Gastrocnemius medialis (tissue), 4 donors: ENCODE measurements at regions not wholly inside any gene's neighbourhood (a gene's known extent, or its start where the extent isn't known, plus 50 kb on each side); places are given as distances from the start of the nearest gene placed in this dataset.

Experiments
- ATAC-seq, 2 donors: fragments of 150-250 bp; one replicate each; pipeline ENCODE4 v1.9.1; 2016
- DNase-seq, 2 donors: peaks; one replicate each; pipeline ENCODE4 v3.0.0-alpha.2; 2019
- H3K27ac ChIP-seq, 4 donors: fragments of 200-600 bp; sonication (generic); 1 replicate in 1 of 4; 2 replicates in 3 of 4; pipeline ENCODE4 v1.5.1; 2016 to 2018; ENCODE audit warnings: mild to moderate bottlenecking in 2 of 4, moderate library complexity in 1 of 4
- H3K27me3 ChIP-seq, 3 donors: fragments of 200-600 bp; sonication (generic) in 2 of 3; 1 replicate in 1 of 3; 2 replicates in 2 of 3; pipeline versions ENCODE4 v1.5.1 to v1.6.0; 2016 to 2019; ENCODE audit warnings: mild to moderate bottlenecking in 1 of 3, moderate library complexity in 1 of 3
- H3K36me3 ChIP-seq, 2 donors: fragments of 200-600 bp; sonication (generic) in 1 of 2; one replicate each; pipeline ENCODE4 v1.5.1; 2017 to 2018
- H3K4me1 ChIP-seq, 2 donors: fragments of 200-600 bp; sonication (generic) in 1 of 2; one replicate each; pipeline ENCODE4 v1.5.1; 2016 to 2017; ENCODE audit warnings: mild to moderate bottlenecking in 2 of 2
- H3K4me3 ChIP-seq, 4 donors: fragments of 200-600 bp; sonication (generic) in 3 of 4; 1 replicate in 1 of 4; 2 replicates in 3 of 4; pipeline ENCODE4 v1.5.1; 2016 to 2019; ENCODE audit warnings: mild to moderate bottlenecking in 2 of 4
- H3K9me3 ChIP-seq, 3 donors: fragments of 200-600 bp; sonication (generic) in 2 of 3; 1 replicate in 1 of 3; 2 replicates in 2 of 3; pipeline ENCODE4 v1.5.1; 2016 to 2019
- CTCF ChIP-seq, 5 experiments: fragments of 450-650 bp in 3 of 5; fragments of 200-600 bp in 2 of 5; sonication (generic) in 2 of 5; IDR thresholded peaks in 4 of 5; conservative IDR thresholded peaks in 1 of 5; 1 replicate in 4 of 5; 2 replicates in 1 of 5; pipeline ENCODE4 v1.5.1; 2016 to 2019; ENCODE audit warnings: antibody characterized with exemption in 5 of 5, mild to moderate bottlenecking in 3 of 5, moderate library complexity in 3 of 5
- POLR2A ChIP-seq, 2 donors: fragments of 450-650 bp; IDR thresholded peaks; one replicate each; pipeline ENCODE4 v1.6.1; 2017; ENCODE audit warnings: antibody characterized with exemption in 2 of 2, mild to moderate bottlenecking in 2 of 2, moderate library complexity in 2 of 2
- in situ Hi-C, 4 donors: fragments of 200-750 bp; cut with MboI; loops; one replicate each; pipeline versions ENCODE4 v1.15.0 to v1.8.0; 2017; ENCODE audit warnings: low sequenced_read_pairs in 4 of 4
- intact Hi-C: fragments of 100-400 bp; cut with DNase I; formaldehyde crosslinking; loops from one replicate; pipeline ENCODE4 v1.15.1; 2023; ENCODE audit warnings: low total_unique reads

GRCh38 chr1:172979828-172980227 lies 70.9 kb downstream of the TNFSF18 start:
- DNase-seq = no peak
- Histone ChIP-seq H3K9me3 (no peaks in the 10 kb centered on the region), H3K4me1 (no peaks in the 10 kb centered on the region), H3K36me3 (no peaks in the 10 kb centered on the region), H3K27me3 (no peaks in the 10 kb centered on the region), H3K27ac (no peak overlapping the region), H3K4me3 (no peak overlapping the region)
- intact Hi-C loops = no loop called here
- TF ChIP-seq CTCF (IDR thresholded peaks at IDR 0.05 in 4 of 5, conservative IDR thresholded peaks at IDR 0.05 in 1 of 5) (no peak), POLR2A (IDR thresholded peaks at IDR 0.05) (no peak)
- in situ Hi-C loops = no loop called here
- no peak for ATAC-seq

- Histone ChIP-seq H3K27me3 (no peaks in the 10 kb centered on the region), H3K36me3 (no peaks in the 10 kb centered on the region), H3K4me3 (no peak overlapping the region), H3K4me1 (no peaks in the 10 kb centered on the region), H3K9me3 (no peaks in the 10 kb centered on the region), H3K27ac (no peak overlapping the region)
- DNase-seq (no peak), ATAC-seq (no peak)
- no peak for TF ChIP-seq POLR2A (IDR thresholded peaks at IDR 0.05)
- no peak for TF ChIP-seq CTCF (IDR thresholded peaks at IDR 0.05 in 4 of 5, conservative IDR thresholded peaks at IDR 0.05 in 1 of 5)
- intact Hi-C loops = no loop called here
- in situ Hi-C loops = no loop called here
These were observed 70.3 kb downstream of the TNFSF18 start for GRCh38 chr1:172980456-172980855.

- TF ChIP-seq POLR2A (IDR thresholded peaks at IDR 0.05) (no peak), CTCF (IDR thresholded peaks at IDR 0.05 in 4 of 5, conservative IDR thresholded peaks at IDR 0.05 in 1 of 5) (no peak)
- H3K4me1 ChIP-seq = no peaks in the 10 kb centered on the region
- no peak for DNase-seq
- no peak overlapping the region for H3K27ac ChIP-seq
- no peaks in the 10 kb centered on the region for H3K36me3 ChIP-seq
- no peak overlapping the region for H3K4me3 ChIP-seq
- no peaks in the 10 kb centered on the region for H3K27me3 ChIP-seq
- intact Hi-C loops = no loop called here
- in situ Hi-C loops = no loop called here
- ATAC-seq = no peak
- no peaks in the 10 kb centered on the region for H3K9me3 ChIP-seq
These were observed 69.8 kb downstream of the TNFSF18 start for GRCh38 chr1:172980971-172981370.
